Central memory CD8-positive, alpha-beta T cell (primary cell): ENCODE measurements at regions not wholly inside any gene's neighbourhood (a gene's known extent, or its start where the extent isn't known, plus 50 kb on each side); places are given as distances from the start of the nearest gene placed in this dataset.

Experiments
- ATAC-seq: fragments of 150-1000 bp; cut with Tn5 transposase; replicated peaks from 2 replicates; pipeline ENCODE4 v1.10.0; 2022; ENCODE audit warnings: mild to moderate bottlenecking, moderate FRiP score, moderate number of reproducible peaks; ENCODE audit not compliant: poor library complexity, severe bottlenecking; ENCODE audit errors: extremely low read depth
- DNase-seq, 2 donors: peaks; one replicate each; pipeline ENCODE4 v3.0.0; 2021; ENCODE audit warnings: low spot score in 2 of 2
- H3K27ac Mint-ChIP-seq: one replicate; pipeline ENCODE4 v1.8.0; 2022; ENCODE audit warnings: low read depth, mild to moderate bottlenecking, moderate library complexity, mixed read lengths
- H3K27me3 Mint-ChIP-seq: one replicate; pipeline ENCODE4 v1.8.0; 2022; ENCODE audit warnings: mixed read lengths
- H3K36me3 Mint-ChIP-seq: one replicate; pipeline ENCODE4 v1.8.0; 2022; ENCODE audit warnings: mild to moderate bottlenecking, moderate library complexity, mixed read lengths; ENCODE audit not compliant: insufficient read depth
- H3K4me1 Mint-ChIP-seq: one replicate; pipeline ENCODE4 v1.8.0; 2022; ENCODE audit warnings: mixed read lengths
- H3K4me3 Mint-ChIP-seq: one replicate; pipeline ENCODE4 v1.8.0; 2022; ENCODE audit warnings: mild to moderate bottlenecking, moderate library complexity, mixed read lengths
- H3K9me3 Mint-ChIP-seq: one replicate; pipeline ENCODE4 v1.8.0; 2022; ENCODE audit warnings: mixed read lengths

DNA sequence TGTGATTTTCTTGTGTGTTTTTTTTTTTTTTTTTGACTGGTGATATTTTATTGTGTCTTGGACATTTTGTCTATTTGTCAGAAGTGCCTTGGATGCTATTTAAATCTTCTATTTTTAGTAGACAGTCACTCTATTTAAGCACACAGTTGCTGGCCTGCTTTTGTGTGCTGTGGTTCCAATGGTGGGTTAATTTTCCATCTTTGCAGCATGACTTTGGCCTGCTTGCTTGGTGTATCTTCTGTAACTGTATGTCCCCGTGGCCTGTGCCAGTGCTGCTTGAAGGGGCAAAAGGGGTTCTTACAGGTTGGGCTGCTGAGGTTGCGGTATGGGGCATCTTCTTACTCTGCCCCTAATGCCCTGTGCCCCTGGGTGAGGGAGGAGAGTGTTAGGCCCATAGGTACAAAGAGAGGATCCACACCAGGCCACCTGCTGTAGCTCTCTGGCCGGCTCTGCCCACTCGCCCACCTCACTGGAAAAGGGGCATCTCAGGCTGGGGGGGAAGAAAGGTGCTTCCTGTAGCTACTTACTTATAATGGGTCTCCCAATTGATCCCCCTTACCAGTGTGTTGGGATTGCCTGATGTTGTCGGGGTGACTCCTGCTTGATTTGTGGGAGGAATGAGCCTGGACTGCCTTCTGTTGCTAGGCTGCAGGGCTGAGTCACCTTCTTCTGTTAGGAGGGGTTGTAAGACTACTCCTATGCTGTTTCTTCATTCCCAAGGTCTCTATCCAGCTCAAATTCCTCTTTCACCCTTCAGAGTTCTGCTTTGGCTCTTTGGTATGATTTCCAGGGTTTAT is 490.0 kb upstream of the HS6ST1 start:
- Mint-ChIP-seq H3K27me3 (peaks cover 59% of the 10 kb centered on the region), H3K9me3 (no peaks in the 10 kb centered on the region), H3K4me3 (no peak overlapping the region), H3K36me3 (no peaks in the 10 kb centered on the region), H3K4me1 (no peaks in the 10 kb centered on the region), H3K27ac (no peak overlapping the region)
- DNase-seq (no peak), ATAC-seq (no peak)

DNA sequence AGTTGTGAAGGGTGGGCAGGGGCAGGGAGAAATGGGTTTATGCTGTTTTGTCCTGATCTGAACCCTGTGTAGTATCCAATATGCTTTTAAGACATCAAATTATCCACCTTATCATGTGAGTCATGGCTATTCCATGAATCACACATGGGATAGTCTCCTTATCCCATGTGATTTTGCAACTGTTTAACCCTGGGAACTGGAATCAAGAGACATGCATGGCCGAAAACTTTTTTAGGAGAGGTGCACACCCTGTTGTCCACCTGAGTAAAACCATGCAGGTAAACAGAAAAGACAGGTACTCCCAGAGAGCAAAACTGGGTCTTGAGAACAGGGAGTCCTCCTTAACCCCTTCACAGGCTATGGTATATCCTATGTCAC is 490.6 kb upstream of the HS6ST1 start:
- Mint-ChIP-seq H3K9me3 (no peaks in the 10 kb centered on the region), H3K4me1 (no peaks in the 10 kb centered on the region), H3K27ac (no peak overlapping the region), H3K27me3 (peaks cover 65% of the 10 kb centered on the region), H3K36me3 (no peaks in the 10 kb centered on the region), H3K4me3 (no peak overlapping the region)
- no peak for DNase-seq
- no peak for ATAC-seq

DNA sequence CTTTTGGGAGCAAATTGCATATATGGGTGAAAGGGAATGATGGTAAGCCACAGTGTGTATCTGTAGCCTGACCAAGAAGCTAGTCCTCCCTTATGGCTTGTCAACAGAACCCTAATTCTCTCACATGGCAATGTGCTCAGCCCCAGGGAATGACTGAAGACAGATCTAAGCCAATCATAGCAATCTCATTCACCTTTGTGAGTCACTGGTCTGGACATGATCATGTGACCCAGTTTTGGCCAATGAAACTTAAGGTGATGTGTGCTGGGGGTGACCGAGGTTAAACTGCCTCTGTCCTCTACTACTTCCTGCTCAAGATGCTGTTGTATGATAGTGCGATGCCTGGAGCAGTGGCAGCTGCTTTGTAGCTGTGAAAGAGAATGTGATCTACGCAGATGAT is 491.2 kb upstream of the HS6ST1 start:
- DNase-seq: no peak
- no peaks in the 10 kb centered on the region for H3K4me1 Mint-ChIP-seq
- no peaks in the 10 kb centered on the region for H3K36me3 Mint-ChIP-seq
- no peaks in the 10 kb centered on the region for H3K9me3 Mint-ChIP-seq
- no peak overlapping the region for H3K27ac Mint-ChIP-seq
- no peak overlapping the region for H3K4me3 Mint-ChIP-seq
- peaks cover 65% of the 10 kb centered on the region for H3K27me3 Mint-ChIP-seq
- no peak for ATAC-seq

DNA sequence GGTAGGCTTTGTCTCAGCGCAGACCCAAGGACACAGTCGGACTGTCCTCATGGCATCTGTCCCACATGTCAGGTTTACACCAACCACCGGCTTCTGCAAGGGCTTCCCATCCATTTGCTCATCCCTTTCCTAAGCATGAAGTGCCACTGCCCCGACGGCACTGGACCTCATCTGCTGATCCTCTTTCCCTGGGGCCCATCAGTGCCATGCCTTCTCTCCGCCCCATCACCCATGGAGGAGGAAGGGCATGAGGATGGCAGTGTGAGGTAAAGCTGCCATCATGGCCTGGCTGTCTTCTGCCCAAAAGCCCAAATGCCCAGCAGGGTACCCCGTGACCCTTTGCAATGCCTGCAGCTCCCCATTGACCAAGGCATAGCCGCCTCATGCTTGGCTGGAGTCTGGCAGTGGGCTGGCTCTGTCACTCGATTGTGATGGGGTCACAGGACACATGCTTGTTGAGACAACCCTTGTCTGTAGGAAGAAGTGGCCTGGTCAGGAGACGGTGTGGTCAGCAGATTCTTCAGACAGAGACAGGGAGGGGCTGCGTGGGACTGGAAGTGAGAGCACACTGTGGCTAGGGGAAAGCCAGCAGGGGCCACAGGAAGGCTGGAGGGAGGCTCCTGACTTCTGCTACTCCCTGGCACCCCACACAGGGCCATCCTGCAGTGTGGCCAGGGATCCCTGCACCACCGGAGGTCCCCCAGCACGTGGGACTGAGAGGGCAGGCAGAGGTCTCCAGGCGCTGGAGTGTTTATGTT is 493.7 kb upstream of the HS6ST1 start:
- Mint-ChIP-seq H3K36me3 (no peaks in the 10 kb centered on the region), H3K27me3 (peaks cover 48% of the 10 kb centered on the region), H3K4me3 (no peak overlapping the region), H3K9me3 (no peaks in the 10 kb centered on the region), H3K4me1 (no peaks in the 10 kb centered on the region), H3K27ac (no peak overlapping the region)
- ATAC-seq (no peak), DNase-seq (no peak)

DNA sequence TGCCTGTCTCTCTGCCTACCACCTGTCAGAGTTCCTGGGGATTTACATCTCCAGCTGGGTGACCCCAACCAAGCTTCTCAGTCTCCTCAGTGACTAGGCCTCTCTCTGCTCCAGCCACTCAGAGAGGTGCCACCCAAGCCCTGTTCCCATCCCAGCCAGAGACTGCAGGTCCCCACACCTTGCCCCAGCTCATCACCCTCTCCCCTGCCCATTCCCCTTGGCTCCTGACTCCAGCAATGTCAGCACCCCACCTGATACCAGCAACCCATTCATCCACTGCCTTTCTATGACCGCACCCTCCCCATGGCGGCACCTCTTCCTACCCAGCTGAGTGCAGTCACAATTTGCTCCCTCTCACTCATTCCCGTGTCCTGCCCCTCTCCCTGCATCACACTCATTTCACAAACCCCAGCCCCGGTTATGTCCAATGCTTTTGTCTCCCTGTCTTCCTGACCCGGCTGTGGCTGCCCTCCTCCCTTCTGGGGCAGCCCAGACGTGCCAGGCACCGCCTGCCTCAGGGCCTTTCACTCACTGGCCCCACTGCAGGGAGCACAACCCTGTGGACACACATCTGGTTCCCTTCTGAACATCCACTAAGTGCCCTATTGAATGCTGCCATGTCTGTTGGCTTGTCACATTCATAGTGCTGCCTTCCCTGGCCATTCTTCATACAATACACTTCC is 494.8 kb upstream of the HS6ST1 start:
- Mint-ChIP-seq H3K27ac (no peak overlapping the region), H3K9me3 (no peaks in the 10 kb centered on the region), H3K4me3 (no peak overlapping the region), H3K36me3 (no peaks in the 10 kb centered on the region), H3K4me1 (no peaks in the 10 kb centered on the region), H3K27me3 (peaks cover 43% of the 10 kb centered on the region)
- DNase-seq: no peak
- no peak for ATAC-seq

DNA sequence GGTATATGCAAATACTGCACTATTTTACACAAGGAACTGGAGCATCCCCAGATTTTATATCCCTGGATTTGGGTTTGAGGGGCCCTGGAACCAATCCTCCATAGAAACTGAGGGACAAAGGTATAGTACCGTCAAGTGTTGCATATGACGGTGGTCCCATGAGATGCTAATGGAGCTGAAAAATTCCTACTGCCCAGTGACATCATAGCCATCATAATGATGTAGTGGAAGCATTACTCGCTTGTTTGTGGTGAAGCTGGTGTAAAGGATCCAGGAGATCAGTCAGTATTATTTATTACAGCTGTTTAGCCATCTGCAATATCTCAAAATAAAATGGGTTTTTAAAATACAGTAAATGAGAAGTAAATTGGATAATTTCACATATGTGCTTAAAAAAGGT is 496.6 kb upstream of the HS6ST1 start:
- DNase-seq (no peak), ATAC-seq (no peak)
- Mint-ChIP-seq H3K9me3 (no peaks in the 10 kb centered on the region), H3K27me3 (peaks cover 32% of the 10 kb centered on the region), H3K4me1 (no peaks in the 10 kb centered on the region), H3K36me3 (peaks cover 2% of the 10 kb centered on the region), H3K4me3 (no peak overlapping the region), H3K27ac (no peak overlapping the region)

DNA sequence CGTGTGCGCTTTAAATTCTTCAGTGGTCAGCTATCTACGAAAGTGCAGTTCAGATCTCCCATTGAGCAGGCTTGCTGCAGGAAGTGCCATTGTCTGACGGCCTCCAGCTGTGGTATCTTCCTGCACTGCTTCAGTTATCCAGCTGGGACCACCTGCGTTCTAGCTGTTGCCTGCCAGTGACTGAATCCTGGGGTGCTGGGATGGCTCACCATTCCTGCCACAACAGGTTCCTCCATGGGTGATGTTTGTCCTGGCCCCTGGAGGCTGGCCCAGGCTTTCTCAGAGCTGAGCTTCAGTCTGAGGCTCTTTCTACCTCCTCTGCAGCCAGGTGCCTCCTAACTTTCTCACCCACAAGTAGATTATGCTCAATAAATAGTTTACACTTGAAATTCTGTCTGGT is 498.5 kb upstream of the HS6ST1 start:
- H3K4me3 Mint-ChIP-seq: no peak overlapping the region
- no peak overlapping the region for H3K27ac Mint-ChIP-seq
- peaks cover 29% of the 10 kb centered on the region for H3K27me3 Mint-ChIP-seq
- ATAC-seq (no peak), DNase-seq (no peak)
- H3K4me1 Mint-ChIP-seq: no peaks in the 10 kb centered on the region
- H3K36me3 Mint-ChIP-seq: peaks cover 2% of the 10 kb centered on the region
- no peaks in the 10 kb centered on the region for H3K9me3 Mint-ChIP-seq

DNA sequence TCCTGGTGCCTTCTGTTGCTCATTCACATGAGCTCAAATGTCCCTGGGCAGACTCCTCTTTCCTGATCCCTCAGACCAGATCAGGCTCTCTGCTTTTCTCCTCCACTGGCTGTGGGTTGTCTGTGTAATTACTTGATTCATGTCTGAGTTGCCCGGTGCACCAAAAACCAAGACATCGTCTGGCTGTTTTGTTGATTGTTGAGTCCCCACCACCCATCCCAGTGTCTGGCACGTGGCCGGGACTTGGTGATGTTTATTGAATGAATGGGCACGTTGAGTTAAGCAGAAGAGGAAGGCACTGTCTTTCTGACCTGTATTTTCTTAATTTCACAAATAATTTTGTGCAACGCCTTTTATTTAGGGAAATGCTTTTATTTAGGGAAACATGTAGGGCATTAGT is 499.1 kb upstream of the HS6ST1 start:
- no peak overlapping the region for H3K4me3 Mint-ChIP-seq

DNA sequence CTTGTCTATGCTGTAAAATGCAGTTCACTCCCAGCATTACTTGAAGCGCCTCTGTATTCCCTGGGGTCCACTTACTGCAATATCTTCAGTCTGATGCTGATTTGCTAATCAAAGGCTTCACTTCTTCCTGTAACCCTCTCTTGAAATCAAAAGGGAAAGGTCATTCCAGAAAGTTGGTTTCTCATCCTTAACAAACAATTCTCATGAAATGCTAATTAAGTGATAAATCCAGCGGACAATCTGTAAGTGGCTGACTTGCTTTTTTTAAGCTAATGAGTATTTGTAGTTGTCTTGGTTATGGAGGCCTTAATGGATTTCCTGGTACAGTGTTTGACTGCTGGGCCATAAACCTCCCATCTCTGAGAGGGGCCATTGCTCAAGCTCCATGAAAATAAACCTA is 499.6 kb upstream of the HS6ST1 start:
- H3K4me1 Mint-ChIP-seq: no peaks in the 10 kb centered on the region
- H3K36me3 Mint-ChIP-seq: peaks cover 2% of the 10 kb centered on the region
- no peak for DNase-seq
- H3K4me3 Mint-ChIP-seq: no peak overlapping the region
- ATAC-seq: no peak
- H3K9me3 Mint-ChIP-seq: no peaks in the 10 kb centered on the region
- H3K27ac Mint-ChIP-seq: no peak overlapping the region
- peaks cover 22% of the 10 kb centered on the region for H3K27me3 Mint-ChIP-seq

More for the DNA sequence above, 499.1 kb upstream of the HS6ST1 start:
- Mint-ChIP-seq H3K4me1 (no peaks in the 10 kb centered on the region), H3K27me3 (peaks cover 26% of the 10 kb centered on the region), H3K27ac (no peak overlapping the region), H3K36me3 (peaks cover 2% of the 10 kb centered on the region), H3K9me3 (no peaks in the 10 kb centered on the region)
- ATAC-seq (no peak), DNase-seq (no peak)

DNA sequence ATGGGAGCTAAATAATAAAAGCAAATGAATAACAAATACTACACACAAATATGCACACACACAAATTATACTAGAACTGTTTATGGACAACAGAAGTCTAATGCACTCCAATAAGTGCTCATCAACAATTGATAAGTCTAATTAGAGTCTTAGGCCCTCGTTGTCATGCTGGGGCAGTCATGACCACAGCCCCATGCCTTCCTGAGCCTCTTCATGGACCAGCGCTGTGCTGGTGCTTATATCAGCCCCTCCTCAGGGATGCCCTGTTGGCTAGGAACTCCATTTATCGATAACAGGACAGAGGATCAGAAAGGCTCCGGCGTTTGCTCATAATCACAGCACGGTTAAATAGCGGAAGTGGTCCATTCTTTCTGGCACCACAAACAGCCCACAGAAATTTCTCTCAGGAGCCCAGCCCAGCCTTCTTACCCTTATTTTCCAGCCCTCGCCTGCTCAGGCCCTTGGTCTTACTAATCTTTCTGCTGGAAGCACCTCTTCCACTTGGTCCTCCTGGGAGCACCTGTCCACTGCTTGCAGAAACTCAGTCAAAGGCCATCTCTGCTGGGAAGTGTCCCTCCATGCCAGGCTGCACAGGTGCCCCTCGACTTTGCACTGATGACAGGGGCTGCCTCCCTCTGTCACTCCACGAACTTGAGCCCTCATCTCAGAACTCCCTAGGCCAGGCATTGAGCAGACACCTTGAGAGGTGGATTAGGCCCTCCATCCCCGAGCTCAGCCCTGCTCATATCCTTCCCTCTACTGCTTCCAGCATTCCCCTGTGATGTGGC is 500.2 kb upstream of the HS6ST1 start:
- H3K4me3 Mint-ChIP-seq: no peak overlapping the region
- no peak for ATAC-seq
- no peaks in the 10 kb centered on the region for H3K4me1 Mint-ChIP-seq
- DNase-seq: no peak
- peaks cover 15% of the 10 kb centered on the region for H3K27me3 Mint-ChIP-seq
- H3K27ac Mint-ChIP-seq: no peak overlapping the region
- peaks cover 2% of the 10 kb centered on the region for H3K36me3 Mint-ChIP-seq
- H3K9me3 Mint-ChIP-seq: no peaks in the 10 kb centered on the region

DNA sequence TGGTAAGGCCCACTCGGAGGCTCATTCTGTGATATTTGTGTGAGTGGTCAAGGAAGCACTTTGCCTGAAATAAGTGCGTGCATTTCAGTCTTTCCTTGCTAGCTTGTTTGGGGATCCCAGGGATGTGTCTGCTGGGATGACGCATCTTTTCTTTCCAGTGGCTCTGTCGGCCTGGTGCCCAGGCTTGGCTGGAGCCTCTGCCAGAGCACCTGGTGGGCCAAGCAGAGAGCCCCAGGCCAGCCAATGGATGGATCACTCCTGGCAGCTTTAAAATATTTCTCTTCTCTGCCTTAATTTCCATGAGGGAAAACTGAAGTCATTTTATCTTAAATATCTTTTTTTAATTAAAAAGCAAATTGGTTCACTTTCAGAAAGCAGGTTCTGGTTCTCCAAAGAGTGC is 501.8 kb upstream of the HS6ST1 start:
- H3K9me3 Mint-ChIP-seq: no peaks in the 10 kb centered on the region
- no peak for DNase-seq
- peaks cover 13% of the 10 kb centered on the region for H3K27me3 Mint-ChIP-seq
- H3K27ac Mint-ChIP-seq: no peak overlapping the region
- peaks cover 2% of the 10 kb centered on the region for H3K36me3 Mint-ChIP-seq
- ATAC-seq: no peak
- no peak overlapping the region for H3K4me3 Mint-ChIP-seq
- no peaks in the 10 kb centered on the region for H3K4me1 Mint-ChIP-seq

DNA sequence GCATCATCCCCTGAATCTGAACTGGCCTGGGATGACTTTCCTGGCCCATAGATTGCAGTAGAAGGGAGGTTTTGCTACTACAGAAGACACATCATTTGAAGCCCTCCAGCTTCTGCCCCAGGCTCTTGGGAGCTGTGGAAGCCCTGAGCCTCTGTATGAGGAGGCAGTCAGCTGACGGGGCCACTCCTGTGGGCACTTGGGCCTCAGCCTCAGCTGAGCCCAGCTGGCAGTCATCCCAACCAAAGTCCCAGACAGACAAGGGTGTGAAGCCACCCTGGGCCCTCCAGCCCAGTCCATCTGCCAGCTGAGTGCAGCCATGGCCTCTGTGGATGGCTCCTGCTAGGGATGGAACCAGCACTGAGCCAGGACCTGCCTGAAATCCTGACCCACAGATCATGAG is 502.3 kb upstream of the HS6ST1 start:
- Mint-ChIP-seq H3K27ac (no peak overlapping the region), H3K9me3 (no peaks in the 10 kb centered on the region), H3K4me3 (no peak overlapping the region), H3K4me1 (no peaks in the 10 kb centered on the region), H3K36me3 (peaks cover 2% of the 10 kb centered on the region), H3K27me3 (peaks cover 13% of the 10 kb centered on the region)
- DNase-seq: no peak
- no peak for ATAC-seq
